ENCODE measurements at regions not wholly inside any gene's neighbourhood (a gene's known extent, or its start where the extent isn't known, plus 50 kb on each side); places are given as distances from the start of the nearest gene placed in this dataset.

- H3K79me2 ChIP-seq (ENCODE audit: low read length), result no peaks in the 10 kb centered on the region
- no peak overlapping the region for H3K9ac ChIP-seq (ENCODE audit: low read length)
- ChIA-PET CTCF (no interaction called here), POLR2A (ENCODE audit: unreplicated experiment) (no interaction called here)
- H3K36me3 ChIP-seq (ENCODE audit: low read depth, low read length), result no peaks in the 10 kb centered on the region
- H3K9me3 ChIP-seq (ENCODE audit: low read length), result no peaks in the 10 kb centered on the region
- DNase-seq, result no peak
- no peak overlapping the region for H3K4me3 ChIP-seq (ENCODE audit: low read length)
- H3K4me1 ChIP-seq (ENCODE audit: insufficient read depth, low read length), result peaks cover 46% of the 10 kb centered on the region
- no peaks in the 10 kb centered on the region for H3K27me3 ChIP-seq (ENCODE audit: low read length)
- TF ChIP-seq EZH2phosphoT487 (IDR thresholded peaks at IDR 0.05; ENCODE audit: borderline replicate concordance, low read length), result no peak
- no peak for TF ChIP-seq CTCF (conservative IDR thresholded peaks at IDR 0.05; ENCODE audit: low read depth, low read length)
- no peak for TF ChIP-seq EZH2 (IDR thresholded peaks at IDR 0.05; ENCODE audit: low read length, unreplicated experiment)
- intact Hi-C loops (cut with micrococcal nuclease), result loop anchor here (5.0 to 10.0 kb wide), 4 partner anchors 218 to 450 kb away; no protein-coding TSS in a partner anchor
- no TSS peak for BruUV-seq (replicated peaks)
- H3K4me2 ChIP-seq (ENCODE audit: low read length), result no peak overlapping the region
- H3F3A ChIP-seq (ENCODE audit: low read length, unreplicated experiment), result no peaks in the 10 kb centered on the region
- no peaks in the 10 kb centered on the region for H4K20me1 ChIP-seq (ENCODE audit: low read length)
- H3K27ac ChIP-seq (ENCODE audit: low read length), result no peak overlapping the region
- no peak overlapping the region for H2AFZ ChIP-seq (ENCODE audit: low read length)
- ATAC-seq, result no peak
- H3K9me2 ChIP-seq (replicated peaks; ENCODE audit: low read length), result no peaks in the 10 kb centered on the region
Measured at GRCh38 chr3:177812492-177812891, 615.2 kb upstream of the TBL1XR1 start.

GRCh38 chr3:177813322-177813721 lies 616.0 kb upstream of the TBL1XR1 start:
- intact Hi-C loops (cut with micrococcal nuclease), result loop anchor here (5.0 to 10.0 kb wide), 4 partner anchors 219 to 451 kb away; no protein-coding TSS in a partner anchor
- Histone ChIP-seq H3F3A (ENCODE audit: low read length, unreplicated experiment) (no peaks in the 10 kb centered on the region), H2AFZ (ENCODE audit: low read length) (no peak overlapping the region), H4K20me1 (ENCODE audit: low read length) (no peaks in the 10 kb centered on the region), H3K9me2 (replicated peaks; ENCODE audit: low read length) (no peaks in the 10 kb centered on the region), H3K4me3 (ENCODE audit: low read length) (no peak overlapping the region), H3K9ac (ENCODE audit: low read length) (no peak overlapping the region), H3K27me3 (ENCODE audit: low read length) (no peaks in the 10 kb centered on the region), H3K4me2 (ENCODE audit: low read length) (no peak overlapping the region), H3K36me3 (ENCODE audit: low read depth, low read length) (no peaks in the 10 kb centered on the region), H3K79me2 (ENCODE audit: low read length) (no peaks in the 10 kb centered on the region), H3K27ac (ENCODE audit: low read length) (no peak overlapping the region), H3K9me3 (ENCODE audit: low read length) (no peaks in the 10 kb centered on the region), H3K4me1 (ENCODE audit: insufficient read depth, low read length) (peaks cover 53% of the 10 kb centered on the region)
- no TSS peak for BruUV-seq (replicated peaks)
- ChIA-PET CTCF (no interaction called here), POLR2A (ENCODE audit: unreplicated experiment) (no interaction called here)
- no peak for ATAC-seq
- DNase-seq, result peak; percentile 62
- TF ChIP-seq EZH2 (IDR thresholded peaks at IDR 0.05; ENCODE audit: low read length, unreplicated experiment) (no peak), EZH2phosphoT487 (IDR thresholded peaks at IDR 0.05; ENCODE audit: borderline replicate concordance, low read length) (no peak), CTCF (conservative IDR thresholded peaks at IDR 0.05; ENCODE audit: low read depth, low read length) (no peak)

- ATAC-seq (peak; percentile 89), DNase-seq (peak; percentile 99)
- H3K9me3 ChIP-seq (ENCODE audit: low read length), result no peaks in the 10 kb centered on the region
- no peaks in the 10 kb centered on the region for H3K9me2 ChIP-seq (replicated peaks; ENCODE audit: low read length)
- no peaks in the 10 kb centered on the region for H3K79me2 ChIP-seq (ENCODE audit: low read length)
- H3K9ac ChIP-seq (ENCODE audit: low read length), result no peak overlapping the region
- intact Hi-C loops (cut with micrococcal nuclease), result loop anchor here (1.0 to 10.0 kb wide), 3 partner anchors 115 to 328 kb away; no protein-coding TSS in a partner anchor
- no peaks in the 10 kb centered on the region for H3K27me3 ChIP-seq (ENCODE audit: low read length)
- H4K20me1 ChIP-seq (ENCODE audit: low read length), result no peaks in the 10 kb centered on the region
- ChIA-PET POLR2A (ENCODE audit: unreplicated experiment) (no interaction called here), CTCF (interaction anchor here (0.6 kb wide), 1 partner anchor 205 kb away, joined by 7 read pairs; no protein-coding TSS in a partner anchor)
- H3F3A ChIP-seq (ENCODE audit: low read length, unreplicated experiment), result no peaks in the 10 kb centered on the region
- peak overlapping the region; percentile 37; the same call in 1 of the 2 replicates for H2AFZ ChIP-seq (ENCODE audit: low read length)
- H3K27ac ChIP-seq (ENCODE audit: low read length), result peak overlapping the region; percentile 57
- H3K4me3 ChIP-seq (ENCODE audit: low read length), result no peak overlapping the region
- no TSS peak for BruUV-seq (replicated peaks)
- TF ChIP-seq EZH2 (IDR thresholded peaks at IDR 0.05; ENCODE audit: low read length, unreplicated experiment), result no peak
- TF ChIP-seq CTCF (conservative IDR thresholded peaks at IDR 0.05; ENCODE audit: low read depth, low read length), result peak; percentile 65
- H3K4me1 ChIP-seq (ENCODE audit: insufficient read depth, low read length), result peaks cover 35% of the 10 kb centered on the region
- no peaks in the 10 kb centered on the region for H3K36me3 ChIP-seq (ENCODE audit: low read depth, low read length)
- peak overlapping the region; percentile 50 for H3K4me2 ChIP-seq (ENCODE audit: low read length)
Measured at GRCh38 chr3:177816667-177817208, 619.5 kb upstream of the TBL1XR1 start.

Measured in PC-3 (cell line).